GM18519 (cell line): ENCODE measurements at regions not wholly inside any gene's neighbourhood (a gene's known extent, or its start where the extent isn't known, plus 50 kb on each side); places are given as distances from the start of the nearest gene placed in this dataset.
"Not testable (repeated sequence)": the region's sequence is repeated elsewhere in the genome, so short reads cannot be mapped to it uniquely, and the experiment has no call there.

Source experiments
- ATAC-seq: cut with Tn5 transposase; IDR thresholded peaks from one replicate; pipeline ENCODE4 v1.9.1; 2021; ENCODE audit warnings: mild to moderate bottlenecking, moderate library complexity; ENCODE audit not compliant: unreplicated experiment, low FRiP score

DNA sequence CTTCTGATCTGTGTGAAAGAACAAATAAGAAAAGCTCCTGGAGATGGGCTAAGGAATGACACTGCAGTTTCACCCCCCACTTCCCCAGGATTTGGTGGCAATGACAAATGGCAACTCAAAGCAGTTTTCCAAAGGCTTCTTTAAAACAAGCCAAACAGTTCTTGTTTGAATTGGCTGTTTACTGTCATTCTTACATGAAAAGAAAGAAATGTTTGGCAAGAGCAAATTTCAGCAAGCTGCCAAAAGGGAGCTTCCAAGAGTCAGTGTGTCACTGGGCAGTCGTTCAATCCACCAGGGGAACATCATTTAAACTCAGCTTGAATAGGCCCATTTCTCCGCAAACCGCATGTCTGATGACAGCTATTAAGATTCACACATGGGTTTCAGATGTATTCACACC, 119.0 kb upstream of the RHOBTB1 start:
- no peak for ATAC-seq

DNA sequence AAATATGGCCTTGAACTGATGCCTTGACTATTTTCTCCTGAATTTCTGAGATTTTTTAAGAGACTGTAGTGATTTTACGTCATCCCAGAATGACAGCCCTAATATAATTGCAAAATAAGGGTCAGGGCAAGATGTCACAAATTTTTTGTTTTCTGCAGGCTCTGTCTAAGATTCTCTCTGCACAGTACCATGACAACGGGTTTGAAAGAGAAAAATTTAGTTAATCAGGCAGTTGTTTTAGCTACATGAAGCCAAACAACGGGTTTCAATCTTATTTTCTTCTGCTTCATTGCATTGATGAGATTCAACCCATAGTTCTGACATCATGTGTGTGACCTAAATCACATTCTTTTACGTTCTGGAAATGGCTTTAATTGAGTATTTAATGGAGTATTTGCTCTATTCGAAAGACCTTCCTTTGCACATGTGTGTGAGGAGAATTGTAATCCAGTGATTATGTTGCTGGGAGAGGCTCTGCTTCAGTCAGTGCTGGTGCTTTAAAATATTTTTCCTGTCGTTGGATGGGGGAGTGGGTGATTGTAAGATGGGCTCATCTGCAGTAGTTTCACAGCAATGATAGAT, 118.0 kb upstream of the RHOBTB1 start:
- ATAC-seq, result no peak

DNA sequence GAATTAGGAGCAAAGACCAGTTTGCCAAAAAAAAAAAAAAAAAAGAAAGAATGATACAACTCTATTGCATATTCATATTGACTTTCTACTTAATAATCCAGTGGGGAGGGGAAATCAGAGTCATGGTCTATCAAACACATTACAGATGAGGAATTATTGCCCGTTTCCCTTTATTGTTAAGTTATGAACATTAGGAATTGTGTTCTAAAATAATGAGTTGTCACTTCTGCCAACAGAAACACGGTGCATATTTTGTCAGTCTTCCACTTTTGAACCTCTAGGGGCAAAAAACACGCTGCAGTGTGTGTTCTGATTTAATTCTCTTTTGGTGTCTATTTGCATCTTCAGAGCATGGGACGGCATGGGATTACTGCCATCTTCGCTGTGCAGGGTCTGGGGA, 115.7 kb upstream of the RHOBTB1 start:
- no peak for ATAC-seq

DNA sequence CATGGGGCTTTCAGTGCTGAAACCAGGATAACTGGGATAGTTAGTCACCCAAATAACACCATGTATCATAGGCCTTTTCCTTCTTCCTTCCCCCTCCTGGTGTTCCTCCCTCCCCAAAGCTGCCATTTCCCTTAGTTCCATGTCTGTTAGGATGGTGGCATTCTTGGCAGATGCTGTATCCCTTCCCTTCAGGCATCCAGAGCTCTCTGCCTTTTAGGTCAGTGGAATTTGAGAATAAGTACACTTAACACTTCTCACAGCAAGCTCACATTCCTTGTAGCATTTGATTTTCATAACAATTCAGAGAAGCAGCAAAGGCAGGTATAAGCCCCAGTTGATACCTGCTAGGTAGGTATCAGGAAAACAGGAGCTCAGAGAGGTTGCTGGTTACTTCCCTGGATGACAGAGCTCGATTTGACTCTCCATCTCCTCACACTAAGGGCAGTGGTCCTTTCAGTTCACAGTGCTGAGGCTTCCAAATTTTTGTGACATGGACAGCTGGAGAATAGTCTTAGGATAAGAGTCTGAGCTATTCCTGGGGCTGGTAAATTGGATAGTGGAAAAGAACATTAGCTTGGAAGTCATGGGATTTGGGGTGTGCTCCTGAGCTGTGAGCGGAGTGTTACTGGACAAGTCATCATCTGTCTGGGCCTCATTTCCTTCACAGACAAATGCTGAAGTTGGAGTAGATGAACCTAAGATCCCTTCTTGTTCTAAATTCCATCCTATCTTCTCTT, 108.7 kb upstream of the RHOBTB1 start:
- no peak for ATAC-seq

DNA sequence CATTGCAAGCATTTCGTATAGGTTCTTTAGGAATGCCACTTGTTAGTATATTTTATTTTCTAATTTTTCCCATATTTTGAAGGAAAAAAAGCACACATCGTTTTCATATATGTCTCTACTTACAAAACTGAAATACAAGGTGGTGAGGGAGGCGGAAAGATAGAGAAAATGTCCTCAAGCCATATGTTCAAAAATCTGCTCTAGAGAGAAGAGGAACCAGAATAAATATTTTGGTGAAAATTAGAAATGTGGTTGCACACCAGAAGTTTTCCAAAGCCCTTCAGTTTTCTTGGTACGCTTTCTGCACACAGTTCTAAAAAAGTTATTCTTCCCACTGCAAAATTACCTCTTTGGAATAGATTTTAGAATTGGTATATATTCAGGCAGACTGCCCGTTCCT, 107.4 kb upstream of the RHOBTB1 start:
- ATAC-seq, result no peak

DNA sequence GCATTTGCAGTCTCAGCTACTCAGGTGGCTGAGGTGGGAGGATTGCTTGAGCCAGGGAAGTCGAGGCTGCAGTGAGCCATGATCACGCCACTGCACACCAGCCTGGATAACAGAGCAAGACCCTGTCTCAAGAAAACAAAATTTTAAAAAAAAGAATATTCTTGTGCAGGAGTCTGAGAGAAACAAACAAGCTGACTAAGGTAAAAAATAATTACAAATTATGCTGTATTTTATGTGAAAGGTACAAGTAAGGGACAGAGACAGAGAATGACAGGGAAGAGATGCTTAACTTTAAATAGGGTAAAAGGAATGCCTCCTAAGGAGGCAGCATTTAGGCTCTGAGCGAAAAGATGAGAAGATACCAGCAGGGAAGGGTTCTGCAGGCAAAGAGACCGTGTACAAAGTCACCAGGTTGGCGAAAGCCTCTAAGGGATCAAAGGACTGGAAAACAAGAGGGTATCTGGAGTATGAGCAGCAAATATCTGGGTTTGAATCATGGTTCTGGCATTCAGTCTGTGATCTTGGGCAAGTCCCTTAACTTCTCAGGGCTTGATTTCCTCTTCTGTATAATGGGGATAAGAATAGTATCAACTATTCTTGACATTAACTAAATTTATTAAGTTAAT, 106.2 kb upstream of the RHOBTB1 start:
- no peak for ATAC-seq

DNA sequence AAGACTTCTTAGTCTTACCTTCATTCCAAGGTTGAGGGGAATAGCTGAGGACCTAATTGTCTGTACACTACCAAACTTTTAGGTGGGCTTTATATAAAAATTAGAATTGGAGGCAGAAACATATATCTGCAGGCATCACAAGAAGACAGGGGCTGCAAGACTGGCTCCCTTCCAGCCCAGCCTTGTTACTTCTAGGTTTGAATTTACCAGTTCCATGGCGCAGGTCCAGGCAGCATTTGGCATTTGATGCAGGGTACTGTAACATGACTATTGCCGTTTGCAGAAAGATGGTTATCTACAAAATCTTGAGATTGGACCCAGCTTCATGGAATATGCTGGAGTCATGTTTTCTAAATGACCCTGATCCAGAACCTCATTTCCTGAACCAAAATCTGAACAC, 105.4 kb upstream of the RHOBTB1 start:
- no peak for ATAC-seq

DNA sequence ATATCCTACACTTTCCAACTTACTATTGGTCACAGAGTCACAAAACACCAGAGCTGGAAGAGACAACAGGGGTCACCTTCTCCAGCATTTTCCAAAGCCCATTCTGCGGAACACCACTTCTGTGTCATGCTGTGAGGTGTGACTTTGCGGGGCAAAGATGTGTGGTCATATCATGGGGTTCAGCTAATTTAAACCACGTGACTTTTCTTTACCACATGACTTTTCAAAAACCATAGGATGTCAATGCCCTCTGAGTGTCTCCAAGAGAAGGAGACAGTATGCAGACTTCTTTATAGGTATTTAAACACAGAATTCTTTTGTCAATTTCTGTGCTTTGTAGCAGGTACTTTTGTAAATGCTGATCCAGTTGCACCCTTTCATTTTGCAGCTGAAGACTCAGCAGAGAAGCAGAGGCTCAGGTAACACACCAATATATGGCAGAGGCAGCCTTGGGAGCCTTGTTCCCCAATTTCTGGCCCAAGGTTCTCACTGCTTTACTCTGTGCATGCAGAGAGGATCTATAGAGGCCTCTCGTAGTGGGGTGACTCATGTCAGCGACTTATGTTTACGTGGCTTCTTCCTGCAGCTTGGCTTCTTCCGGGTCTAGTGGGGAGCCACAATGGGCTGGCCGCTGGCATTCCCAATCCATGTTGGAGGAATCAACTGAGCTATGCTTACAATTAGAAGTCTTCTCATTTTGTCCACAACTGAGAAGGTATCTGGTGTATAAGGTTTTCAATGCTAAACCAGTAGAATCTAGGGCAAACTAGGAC, 104.0 kb upstream of the RHOBTB1 start:
- ATAC-seq, result no peak

DNA sequence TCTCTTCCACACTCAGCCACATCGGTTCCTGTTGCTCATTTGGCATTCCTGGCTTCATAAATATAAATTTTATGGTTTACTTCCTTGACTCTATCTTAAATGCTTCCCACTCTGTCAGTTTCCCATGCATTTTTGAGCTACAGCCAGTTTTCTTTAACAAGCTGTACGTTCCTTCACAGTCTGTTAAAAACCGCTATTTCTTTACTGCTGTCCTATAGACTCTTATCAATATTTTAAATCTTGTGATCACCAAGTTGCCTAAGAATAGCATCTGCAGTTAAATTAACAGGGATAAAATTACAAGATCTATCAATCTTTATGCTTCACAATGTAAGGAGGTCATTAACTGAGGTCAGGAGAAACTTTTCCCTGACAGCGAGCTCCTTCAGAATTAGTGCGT, 103.1 kb upstream of the RHOBTB1 start:
- no peak for ATAC-seq

DNA sequence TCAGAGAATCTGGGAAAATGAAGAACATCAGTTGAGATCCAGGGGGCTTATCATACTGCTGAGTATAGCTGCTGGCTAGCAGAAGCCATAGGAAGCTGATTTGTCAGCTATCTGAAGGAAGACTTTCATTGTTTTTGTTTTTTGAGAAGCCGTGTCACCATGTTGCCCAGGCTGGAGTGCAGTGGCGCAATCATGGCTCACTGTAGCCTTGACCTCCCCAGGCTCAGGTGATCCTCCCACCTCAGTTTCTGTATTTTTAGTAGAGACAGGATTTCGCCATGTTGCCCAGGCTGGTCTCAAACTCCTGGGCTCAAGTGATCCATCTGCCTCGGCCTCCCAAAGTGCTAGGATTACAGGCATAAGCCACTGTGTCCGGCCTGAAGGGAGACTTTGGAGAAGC, 101.5 kb upstream of the RHOBTB1 start:
- ATAC-seq, result not testable (repeated sequence)

DNA sequence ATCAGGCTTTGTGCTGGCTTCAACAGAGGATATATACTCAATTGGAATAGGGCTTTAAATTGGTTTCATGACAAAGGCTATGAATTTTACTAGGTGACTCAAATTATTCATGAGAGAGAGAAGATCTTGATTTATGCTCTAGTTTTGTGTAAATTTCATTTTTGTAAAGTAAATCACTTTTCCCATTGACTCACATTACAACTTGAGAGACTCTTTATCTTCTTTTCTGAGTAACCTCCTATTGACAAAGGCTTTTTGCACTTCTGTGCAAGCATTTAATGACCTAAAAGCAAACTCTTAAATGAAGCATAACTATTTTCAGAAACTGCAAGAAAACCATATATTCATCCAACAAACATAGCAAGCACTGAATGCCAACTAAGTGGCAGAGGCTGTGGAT, 98.5 kb upstream of the RHOBTB1 start:
- no peak for ATAC-seq

DNA sequence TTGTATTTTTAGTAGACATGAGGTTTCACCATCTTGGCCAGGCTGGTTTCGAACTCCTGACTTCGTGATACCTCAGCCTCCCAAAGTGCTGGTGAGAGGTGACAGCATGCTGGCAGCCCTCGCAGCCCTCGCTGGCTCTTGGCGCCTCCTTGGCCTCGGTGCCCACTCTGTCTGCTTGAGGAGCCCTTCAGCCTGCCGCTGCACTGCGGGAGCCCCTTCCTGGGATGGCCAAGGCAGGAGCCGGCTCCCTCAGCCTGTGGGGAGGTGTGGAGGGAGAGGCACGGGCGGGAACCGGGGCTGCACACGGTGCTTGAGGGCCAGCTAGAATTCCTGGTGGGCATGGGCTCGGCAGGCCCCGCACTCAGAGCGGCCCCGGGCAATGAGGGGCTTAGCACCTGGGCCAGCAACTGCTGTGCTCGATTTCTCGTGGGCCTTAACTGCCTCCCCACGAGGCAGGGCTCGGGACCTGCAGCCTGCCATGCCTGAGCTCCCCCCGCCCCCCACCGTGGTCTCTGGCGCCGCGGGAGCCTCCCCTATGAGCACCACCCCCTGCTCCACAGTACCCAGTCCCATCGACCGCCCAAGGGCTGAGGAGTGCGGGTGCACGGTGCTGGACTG, 96.5 kb upstream of the RHOBTB1 start:
- ATAC-seq, result no peak

DNA sequence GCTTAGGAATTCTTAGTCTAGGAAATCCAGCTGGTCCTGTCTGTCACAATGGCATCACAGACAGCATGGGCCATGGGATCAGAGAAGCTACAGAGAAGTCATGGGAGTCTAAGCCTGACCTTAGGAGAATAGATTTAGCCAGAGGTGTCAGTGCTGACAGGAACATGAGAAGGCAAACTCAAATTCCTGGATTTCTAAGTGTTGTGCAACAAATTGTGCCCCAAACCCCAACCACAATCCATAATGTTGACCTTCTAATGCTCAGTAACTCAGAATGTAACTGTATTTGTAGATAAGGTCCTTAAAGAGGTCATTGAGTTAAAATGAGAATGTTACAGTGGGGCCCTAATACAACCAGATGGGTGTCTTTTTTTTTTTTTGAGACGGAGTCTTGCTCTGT, 95.9 kb upstream of the RHOBTB1 start:
- ATAC-seq, result no peak

DNA sequence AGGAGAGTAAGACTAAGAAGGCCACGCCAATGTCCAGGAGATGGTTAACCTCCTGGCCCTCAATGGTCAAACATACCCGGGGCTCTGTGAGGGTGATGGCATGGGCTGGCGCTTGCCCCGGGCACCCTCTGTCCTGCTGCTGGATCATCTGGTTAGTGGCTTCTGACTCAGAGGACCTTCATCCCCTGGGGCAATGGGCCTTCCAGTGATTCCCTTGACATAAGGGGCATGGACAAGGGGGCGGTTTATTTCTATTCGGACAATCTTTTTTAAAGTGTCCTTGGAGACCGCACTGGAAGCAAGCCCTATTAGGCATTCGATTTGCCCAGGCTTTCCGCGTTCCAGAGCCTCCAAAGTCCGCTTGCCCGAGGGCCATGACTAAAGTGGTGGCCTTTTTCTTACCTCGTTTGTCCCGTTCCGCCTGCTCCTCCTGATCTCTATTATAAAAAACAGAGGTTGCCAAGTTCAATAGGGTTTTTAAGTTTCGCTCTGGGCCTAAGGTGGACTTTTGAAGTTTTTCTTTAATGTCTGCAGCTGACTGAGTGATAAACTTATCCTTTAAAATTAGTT, 93.4 kb upstream of the RHOBTB1 start:
- ATAC-seq, result not testable (repeated sequence)

DNA sequence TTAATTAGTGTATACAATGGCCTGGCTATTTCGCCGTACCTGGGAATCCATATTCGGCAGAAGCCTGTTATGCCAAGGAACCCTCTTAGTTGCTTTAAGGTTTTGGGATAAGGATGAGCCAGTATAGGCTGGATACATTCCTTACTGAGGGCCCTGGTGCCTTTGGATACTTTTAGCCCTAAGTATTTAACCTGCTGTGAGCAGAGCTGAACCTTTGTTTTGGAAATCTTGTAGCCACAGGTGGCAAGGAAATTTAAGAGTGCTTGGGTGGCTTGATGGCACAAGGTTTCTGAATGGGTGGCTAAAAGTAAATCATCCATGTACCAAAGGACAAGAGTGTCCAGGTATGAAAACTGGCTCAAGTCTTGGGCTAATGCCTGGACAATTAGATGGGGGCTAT, 92.2 kb upstream of the RHOBTB1 start:
- ATAC-seq, result not testable (repeated sequence)

DNA sequence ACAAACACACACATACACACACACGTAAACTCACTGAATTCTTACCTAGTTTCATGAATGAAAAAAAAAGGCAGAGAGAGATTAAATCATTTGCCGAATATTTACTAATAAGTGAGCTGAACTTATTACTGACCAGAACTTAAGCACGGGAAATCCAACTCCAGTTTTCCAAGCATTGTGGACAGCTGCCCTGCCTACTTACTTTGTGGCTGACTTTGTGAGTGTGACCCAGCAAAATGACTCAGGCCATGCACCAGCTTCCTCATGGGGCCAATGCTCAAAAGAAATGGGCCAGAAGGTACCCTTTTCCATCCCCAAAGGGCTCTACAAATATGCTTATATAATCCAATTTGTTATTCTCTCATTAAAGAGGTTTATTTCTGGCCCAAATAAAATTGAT, 87.4 kb upstream of the RHOBTB1 start:
- no peak for ATAC-seq

DNA sequence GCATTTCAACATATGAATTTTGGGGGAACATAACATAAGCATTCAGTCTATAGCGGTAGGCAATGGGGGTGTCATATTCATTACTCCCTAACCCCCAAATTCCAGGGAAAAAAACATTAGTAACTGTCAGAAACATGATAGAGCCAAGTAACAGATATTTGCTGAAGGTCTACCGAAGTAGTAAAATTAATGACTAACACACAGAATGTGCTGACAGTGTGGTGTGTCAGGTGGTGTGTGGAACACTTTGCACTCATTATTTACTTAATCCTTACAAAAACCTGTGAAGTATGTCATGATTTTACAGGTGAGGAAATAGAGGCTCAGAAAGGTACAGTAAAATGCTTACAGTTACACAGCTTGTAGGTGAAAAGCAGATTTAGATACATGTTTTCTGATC, 85.4 kb upstream of the RHOBTB1 start:
- ATAC-seq, result no peak

DNA sequence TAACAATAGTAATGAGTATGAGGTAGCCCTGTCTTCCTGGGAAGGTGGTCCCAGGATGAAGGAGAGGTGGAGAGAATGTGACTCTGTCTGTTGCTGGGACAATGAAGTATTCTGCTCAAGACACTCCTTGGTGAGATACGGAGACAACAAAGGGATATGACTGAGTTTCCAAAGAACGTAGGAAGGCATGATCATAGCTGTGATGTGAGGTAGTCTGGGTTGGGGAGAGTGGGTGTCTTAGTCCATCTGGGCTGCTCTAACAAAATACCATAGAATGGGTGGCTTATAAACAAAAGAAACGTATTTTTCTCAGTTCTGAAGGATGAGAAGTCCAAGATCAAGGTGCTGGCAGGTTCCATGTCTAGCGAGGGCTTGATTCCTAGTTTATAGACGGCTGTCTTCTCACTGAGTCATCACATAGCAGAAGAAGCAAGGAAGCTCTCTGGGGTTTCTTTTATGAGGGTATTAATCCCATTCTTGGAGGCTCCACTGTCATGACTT, 84.9 kb upstream of the RHOBTB1 start:
- ATAC-seq, result no peak

DNA sequence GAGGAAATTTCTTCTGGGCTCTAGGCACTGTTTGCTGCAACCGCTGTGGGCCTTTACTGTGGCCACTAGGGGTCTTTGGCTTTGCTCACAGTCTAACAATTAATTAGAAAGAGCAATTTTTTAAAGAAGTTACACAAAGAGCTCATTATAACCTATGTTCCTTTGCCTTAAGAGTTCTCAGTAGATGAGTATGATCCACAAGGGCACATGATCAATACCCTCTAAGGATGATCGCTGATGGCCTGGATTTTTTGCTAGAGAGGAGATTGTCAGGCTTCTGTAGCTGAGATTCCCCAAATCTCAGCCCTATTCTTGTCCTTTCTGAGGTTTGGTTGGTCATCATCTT, 80.8 kb upstream of the RHOBTB1 start:
- peak; percentile 77 for ATAC-seq

DNA sequence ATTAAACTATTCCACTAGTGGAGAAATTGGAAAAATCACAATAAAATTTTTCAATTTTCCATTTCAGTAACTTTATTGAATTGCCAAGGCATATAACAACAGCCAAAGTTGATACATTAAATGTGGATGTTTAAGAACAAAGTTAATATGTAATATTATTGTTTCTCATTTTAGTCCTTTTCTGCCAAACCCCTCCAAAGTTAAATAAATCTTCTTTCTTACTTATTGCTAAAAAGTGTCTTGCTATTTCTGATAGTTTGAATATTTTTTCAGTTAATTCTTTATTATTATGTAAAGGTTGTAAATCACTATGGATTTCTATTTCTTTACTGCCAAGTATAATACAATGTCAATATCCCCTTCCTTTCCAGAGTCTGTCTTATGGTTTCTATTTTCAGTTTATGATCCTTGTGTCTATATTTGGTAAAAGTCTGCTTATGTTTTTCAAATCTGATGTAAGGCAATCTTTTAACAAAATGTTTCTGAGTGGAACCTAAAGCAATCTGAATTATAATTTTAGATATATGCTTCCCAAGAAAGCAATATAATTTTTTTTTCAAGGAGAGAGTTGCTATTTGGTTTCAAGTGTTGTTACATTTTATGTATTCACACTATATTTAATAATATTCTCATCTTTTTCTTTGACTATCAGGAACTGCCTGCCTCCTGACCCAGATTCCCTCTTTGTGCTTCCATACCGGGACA, 80.3 kb upstream of the RHOBTB1 start:
- ATAC-seq, result no peak
